GM12892 (cell line): ENCODE measurements at regions not wholly inside any gene's neighbourhood (a gene's known extent, or its start where the extent isn't known, plus 50 kb on each side); places are given as distances from the start of the nearest gene placed in this dataset.

Source experiments
- DNase-seq: peaks from one replicate; pipeline ENCODE4 v3.0.0; 2011; ENCODE audit not compliant: insufficient read length
- FAIRE-seq: peaks from 2 replicates; lab custom pipeline; 2011; peaks lifted over from hg19 to GRCh38; lab: Jason Lieb, UNC
- POLR2A ChIP-seq: IDR thresholded peaks from 2 replicates; pipeline ENCODE4 v1.6.1; 2011; ENCODE audit warnings: low read depth, low read length, control low read depth
- POLR2AphosphoS5 ChIP-seq: IDR thresholded peaks from 2 replicates; pipeline ENCODE4 v1.6.1; 2011; ENCODE audit warnings: low read depth, low read length, control low read depth
- TAF1 ChIP-seq: IDR thresholded peaks from 2 replicates; pipeline ENCODE4 v1.6.1; 2011; ENCODE audit warnings: low read depth, mild to moderate bottlenecking, control low read depth, low read length, borderline replicate concordance

GRCh38 chr2:6722574-6722973 is 143.1 kb downstream of the CMPK2 start:
- FAIRE-seq (no peak), DNase-seq (no peak)
- TF ChIP-seq POLR2A (no peak), TAF1 (no peak), POLR2AphosphoS5 (no peak)

- FAIRE-seq (no peak), DNase-seq (no peak)
- TF ChIP-seq POLR2AphosphoS5 (no peak), POLR2A (no peak), TAF1 (no peak)
Observed at GRCh38 chr2:6723865-6724604, 141.7 kb downstream of the CMPK2 start.

- DNase-seq, result no peak
- TF ChIP-seq TAF1, result no peak
- TF ChIP-seq POLR2A, result no peak
- TF ChIP-seq POLR2AphosphoS5, result no peak
- no peak for FAIRE-seq
Observed at GRCh38 chr2:6724605-6725140, 141.0 kb downstream of the CMPK2 start.

- no peak for DNase-seq
- TF ChIP-seq TAF1, result no peak
- TF ChIP-seq POLR2A, result no peak
- TF ChIP-seq POLR2AphosphoS5, result no peak
- FAIRE-seq, result no peak
Observed at GRCh38 chr2:6728156-6728555, 137.6 kb downstream of the CMPK2 start.

- DNase-seq, result no peak
- no peak for TF ChIP-seq POLR2A
- TF ChIP-seq TAF1, result no peak
- TF ChIP-seq POLR2AphosphoS5, result no peak
- no peak for FAIRE-seq
Observed at GRCh38 chr2:6730003-6730402, 135.7 kb downstream of the CMPK2 start.

GRCh38 chr2:6730649-6731532 is 134.8 kb downstream of the CMPK2 start:
- DNase-seq (no peak), FAIRE-seq (no peak)
- TF ChIP-seq POLR2A (no peak), POLR2AphosphoS5 (no peak), TAF1 (no peak)

- no peak for DNase-seq
- no peak for FAIRE-seq
- TF ChIP-seq TAF1, result no peak
- no peak for TF ChIP-seq POLR2A
- no peak for TF ChIP-seq POLR2AphosphoS5
Observed at GRCh38 chr2:6739547-6739946, 126.2 kb downstream of the CMPK2 start.

GRCh38 chr2:6741229-6741628 is 124.5 kb downstream of the CMPK2 start:
- TF ChIP-seq POLR2AphosphoS5, result no peak
- TF ChIP-seq TAF1, result no peak
- no peak for TF ChIP-seq POLR2A
- DNase-seq (no peak), FAIRE-seq (no peak)

GRCh38 chr2:6744038-6744437 is 121.7 kb downstream of the CMPK2 start:
- TF ChIP-seq POLR2AphosphoS5 (no peak), TAF1 (no peak), POLR2A (no peak)
- DNase-seq (no peak), FAIRE-seq (no peak)

GRCh38 chr2:6747433-6747832 is 118.3 kb downstream of the CMPK2 start:
- DNase-seq (no peak), FAIRE-seq (no peak)
- TF ChIP-seq TAF1 (no peak), POLR2AphosphoS5 (no peak), POLR2A (no peak)

GRCh38 chr2:6748406-6749067 is 117.2 kb downstream of the CMPK2 start:
- no peak for DNase-seq
- TF ChIP-seq POLR2AphosphoS5, result no peak
- TF ChIP-seq POLR2A, result no peak
- no peak for TF ChIP-seq TAF1
- FAIRE-seq, result no peak
